ENCODE measurements at regions not wholly inside any gene's neighbourhood (a gene's known extent, or its start where the extent isn't known, plus 50 kb on each side); places are given as distances from the start of the nearest gene placed in this dataset.
"Not testable (repeated sequence)": the region's sequence is repeated elsewhere in the genome, so short reads cannot be mapped to it uniquely, and the experiment has no call there.

- H3K27me3 ChIP-seq (ENCODE audit: low read depth, low read length), result no peaks in the 10 kb centered on the region
- H3K4me3 ChIP-seq (ENCODE audit: low read depth in 1 of 2, low read length in 2 of 2), result no peak overlapping the region
Measured at GRCh38 chr20:48230216-48230615, 444.9 kb upstream of the SULF2 start.

GRCh38 chr20:48227381-48227780, 442.1 kb upstream of the SULF2 start:
- Histone ChIP-seq H3K4me3 (ENCODE audit: low read depth in 1 of 2, low read length in 2 of 2) (no peak overlapping the region), H3K4me1 (ENCODE audit: control insufficient read depth in 1 of 2, insufficient read depth in 2 of 2, low read length in 2 of 2) (no peaks in the 10 kb centered on the region), H3K27ac (ENCODE audit: low read length) (no peak overlapping the region), H3K36me3 (ENCODE audit: control insufficient read depth in 1 of 2, insufficient read depth in 2 of 2, low read length in 2 of 2) (no peaks in the 10 kb centered on the region), H3K27me3 (ENCODE audit: low read depth, low read length) (no peaks in the 10 kb centered on the region), H3K9me3 (ENCODE audit: control insufficient read depth in 1 of 2, low read length in 2 of 2) (no peaks in the 10 kb centered on the region)

More at GRCh38 chr20:48230216-48230615, 444.9 kb upstream of the SULF2 start:
- Histone ChIP-seq H3K36me3 (ENCODE audit: control insufficient read depth in 1 of 2, insufficient read depth in 2 of 2, low read length in 2 of 2) (no peaks in the 10 kb centered on the region), H3K9me3 (ENCODE audit: control insufficient read depth in 1 of 2, low read length in 2 of 2) (no peaks in the 10 kb centered on the region), H3K4me1 (ENCODE audit: control insufficient read depth in 1 of 2, insufficient read depth in 2 of 2, low read length in 2 of 2) (no peaks in the 10 kb centered on the region), H3K27ac (ENCODE audit: low read length) (no peak overlapping the region)

- no peaks in the 10 kb centered on the region for H3K9me3 ChIP-seq (ENCODE audit: control insufficient read depth in 1 of 2, low read length in 2 of 2)
- no peaks in the 10 kb centered on the region for H3K4me1 ChIP-seq (ENCODE audit: control insufficient read depth in 1 of 2, insufficient read depth in 2 of 2, low read length in 2 of 2)
- H3K4me3 ChIP-seq (ENCODE audit: low read depth in 1 of 2, low read length in 2 of 2), result no peak overlapping the region
- no peaks in the 10 kb centered on the region for H3K27me3 ChIP-seq (ENCODE audit: low read depth, low read length)
- no peak overlapping the region for H3K27ac ChIP-seq (ENCODE audit: low read length)
- no peaks in the 10 kb centered on the region for H3K36me3 ChIP-seq (ENCODE audit: control insufficient read depth in 1 of 2, insufficient read depth in 2 of 2, low read length in 2 of 2)
Measured at GRCh38 chr20:48226642-48227041, 441.4 kb upstream of the SULF2 start.

GRCh38 chr20:48224533-48225050, 439.3 kb upstream of the SULF2 start:
- H3K9me3 ChIP-seq (ENCODE audit: control insufficient read depth in 1 of 2, low read length in 2 of 2), result no peaks in the 10 kb centered on the region
- no peaks in the 10 kb centered on the region for H3K4me1 ChIP-seq (ENCODE audit: control insufficient read depth in 1 of 2, insufficient read depth in 2 of 2, low read length in 2 of 2)
- H3K27ac ChIP-seq (ENCODE audit: low read length), result no peak overlapping the region
- H3K27me3 ChIP-seq (ENCODE audit: low read depth, low read length), result no peaks in the 10 kb centered on the region
- no peaks in the 10 kb centered on the region for H3K36me3 ChIP-seq (ENCODE audit: control insufficient read depth in 1 of 2, insufficient read depth in 2 of 2, low read length in 2 of 2)
- no peak overlapping the region for H3K4me3 ChIP-seq (ENCODE audit: low read depth in 1 of 2, low read length in 2 of 2)

GRCh38 chr20:48223715-48224114, 438.4 kb upstream of the SULF2 start:
- Histone ChIP-seq H3K4me1 (ENCODE audit: control insufficient read depth in 1 of 2, insufficient read depth in 2 of 2, low read length in 2 of 2) (no peaks in the 10 kb centered on the region), H3K36me3 (ENCODE audit: control insufficient read depth in 1 of 2, insufficient read depth in 2 of 2, low read length in 2 of 2) (no peaks in the 10 kb centered on the region), H3K9me3 (ENCODE audit: control insufficient read depth in 1 of 2, low read length in 2 of 2) (no peaks in the 10 kb centered on the region), H3K27me3 (ENCODE audit: low read depth, low read length) (no peaks in the 10 kb centered on the region), H3K4me3 (ENCODE audit: low read depth in 1 of 2, low read length in 2 of 2) (no peak overlapping the region), H3K27ac (ENCODE audit: low read length) (no peak overlapping the region)

- Histone ChIP-seq H3K27me3 (ENCODE audit: low read depth, low read length) (no peaks in the 10 kb centered on the region), H3K4me3 (ENCODE audit: low read depth in 1 of 2, low read length in 2 of 2) (no peak overlapping the region), H3K9me3 (ENCODE audit: control insufficient read depth in 1 of 2, low read length in 2 of 2) (no peaks in the 10 kb centered on the region), H3K27ac (ENCODE audit: low read length) (no peak overlapping the region), H3K4me1 (ENCODE audit: control insufficient read depth in 1 of 2, insufficient read depth in 2 of 2, low read length in 2 of 2) (no peaks in the 10 kb centered on the region), H3K36me3 (ENCODE audit: control insufficient read depth in 1 of 2, insufficient read depth in 2 of 2, low read length in 2 of 2) (no peaks in the 10 kb centered on the region)
Measured at GRCh38 chr20:48222595-48223180, 437.4 kb upstream of the SULF2 start.

- no peak overlapping the region for H3K27ac ChIP-seq (ENCODE audit: low read length)
Measured at GRCh38 chr20:48220033-48220633, 434.9 kb upstream of the SULF2 start.

GRCh38 chr20:48219306-48219705, 434.0 kb upstream of the SULF2 start:
- no peaks in the 10 kb centered on the region for H3K36me3 ChIP-seq (ENCODE audit: control insufficient read depth in 1 of 2, insufficient read depth in 2 of 2, low read length in 2 of 2)
- no peaks in the 10 kb centered on the region for H3K9me3 ChIP-seq (ENCODE audit: control insufficient read depth in 1 of 2, low read length in 2 of 2)
- H3K4me1 ChIP-seq (ENCODE audit: control insufficient read depth in 1 of 2, insufficient read depth in 2 of 2, low read length in 2 of 2), result no peaks in the 10 kb centered on the region
- H3K27me3 ChIP-seq (ENCODE audit: low read depth, low read length), result no peaks in the 10 kb centered on the region
- H3K4me3 ChIP-seq (ENCODE audit: low read depth in 1 of 2, low read length in 2 of 2), result no peak overlapping the region
- no peak overlapping the region for H3K27ac ChIP-seq (ENCODE audit: low read length)

More at GRCh38 chr20:48220033-48220633, 434.9 kb upstream of the SULF2 start:
- no peaks in the 10 kb centered on the region for H3K9me3 ChIP-seq (ENCODE audit: control insufficient read depth in 1 of 2, low read length in 2 of 2)
- H3K4me1 ChIP-seq (ENCODE audit: control insufficient read depth in 1 of 2, insufficient read depth in 2 of 2, low read length in 2 of 2), result no peaks in the 10 kb centered on the region
- no peaks in the 10 kb centered on the region for H3K36me3 ChIP-seq (ENCODE audit: control insufficient read depth in 1 of 2, insufficient read depth in 2 of 2, low read length in 2 of 2)
- no peak overlapping the region for H3K4me3 ChIP-seq (ENCODE audit: low read depth in 1 of 2, low read length in 2 of 2)
- H3K27me3 ChIP-seq (ENCODE audit: low read depth, low read length), result no peaks in the 10 kb centered on the region

GRCh38 chr20:48217190-48217589, 431.9 kb upstream of the SULF2 start:
- H3K4me3 ChIP-seq (ENCODE audit: low read depth in 1 of 2, low read length in 2 of 2), result no peak overlapping the region
- no peaks in the 10 kb centered on the region for H3K4me1 ChIP-seq (ENCODE audit: control insufficient read depth in 1 of 2, insufficient read depth in 2 of 2, low read length in 2 of 2)
- H3K27me3 ChIP-seq (ENCODE audit: low read depth, low read length), result no peaks in the 10 kb centered on the region
- no peak overlapping the region for H3K27ac ChIP-seq (ENCODE audit: low read length)
- no peaks in the 10 kb centered on the region for H3K9me3 ChIP-seq (ENCODE audit: control insufficient read depth in 1 of 2, low read length in 2 of 2)
- H3K36me3 ChIP-seq (ENCODE audit: control insufficient read depth in 1 of 2, insufficient read depth in 2 of 2, low read length in 2 of 2), result no peaks in the 10 kb centered on the region

GRCh38 chr20:48215536-48215935, 430.3 kb upstream of the SULF2 start:
- H3K27me3 ChIP-seq (ENCODE audit: low read depth, low read length), result no peaks in the 10 kb centered on the region
- H3K9me3 ChIP-seq (ENCODE audit: control insufficient read depth in 1 of 2, low read length in 2 of 2), result no peaks in the 10 kb centered on the region
- H3K36me3 ChIP-seq (ENCODE audit: control insufficient read depth in 1 of 2, insufficient read depth in 2 of 2, low read length in 2 of 2), result no peaks in the 10 kb centered on the region
- no peaks in the 10 kb centered on the region for H3K4me1 ChIP-seq (ENCODE audit: control insufficient read depth in 1 of 2, insufficient read depth in 2 of 2, low read length in 2 of 2)
- no peak overlapping the region for H3K27ac ChIP-seq (ENCODE audit: low read length)
- H3K4me3 ChIP-seq (ENCODE audit: low read depth in 1 of 2, low read length in 2 of 2), result no peak overlapping the region

- no peaks in the 10 kb centered on the region for H3K27me3 ChIP-seq (ENCODE audit: low read depth, low read length)
- no peaks in the 10 kb centered on the region for H3K4me1 ChIP-seq (ENCODE audit: control insufficient read depth in 1 of 2, insufficient read depth in 2 of 2, low read length in 2 of 2)
- no peaks in the 10 kb centered on the region for H3K9me3 ChIP-seq (ENCODE audit: control insufficient read depth in 1 of 2, low read length in 2 of 2)
- H3K27ac ChIP-seq (ENCODE audit: low read length), result no peak overlapping the region
- no peaks in the 10 kb centered on the region for H3K36me3 ChIP-seq (ENCODE audit: control insufficient read depth in 1 of 2, insufficient read depth in 2 of 2, low read length in 2 of 2)
- H3K4me3 ChIP-seq (ENCODE audit: low read depth in 1 of 2, low read length in 2 of 2), result no peak overlapping the region
Measured at GRCh38 chr20:48214601-48215000, 429.3 kb upstream of the SULF2 start.

GRCh38 chr20:48213635-48214034, 428.4 kb upstream of the SULF2 start:
- H3K4me1 ChIP-seq (ENCODE audit: control insufficient read depth in 1 of 2, insufficient read depth in 2 of 2, low read length in 2 of 2); H3K36me3 ChIP-seq (ENCODE audit: control insufficient read depth in 1 of 2, insufficient read depth in 2 of 2, low read length in 2 of 2); H3K27ac ChIP-seq (ENCODE audit: low read length); H3K27me3 ChIP-seq (ENCODE audit: low read depth, low read length); H3K4me3 ChIP-seq (ENCODE audit: low read depth in 1 of 2, low read length in 2 of 2); H3K9me3 ChIP-seq (ENCODE audit: control insufficient read depth in 1 of 2, low read length in 2 of 2): not testable (repeated sequence)

All from muscle layer of duodenum (tissue), 2 donors.